ENCODE measurements at regions not wholly inside any gene's neighbourhood (a gene's known extent, or its start where the extent isn't known, plus 50 kb on each side); places are given as distances from the start of the nearest gene placed in this dataset.

DNA sequence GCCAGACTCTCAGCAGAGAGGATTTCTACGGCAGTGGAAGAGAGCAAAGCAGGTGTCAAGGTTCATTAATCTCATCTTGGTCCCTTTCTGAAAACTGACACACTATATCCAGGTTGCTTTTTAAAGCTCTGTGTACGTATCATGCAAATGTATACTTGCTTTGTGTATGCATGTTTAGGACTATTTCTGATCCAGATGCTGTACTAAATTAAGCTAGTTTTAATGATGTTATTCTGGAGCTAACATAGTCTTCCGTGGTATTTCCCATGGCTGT is 59.2 kb upstream of the SNX9 start:
- no peaks in the 10 kb centered on the region for H3K27me3 ChIP-seq (ENCODE audit: control insufficient read depth in 2 of 2, insufficient read depth in 2 of 2, low read length in 2 of 2)
- intact Hi-C loops (cut with micrococcal nuclease) = loop anchor here (2.0 kb wide), 1 partner anchor 61 kb away; no protein-coding TSS in a partner anchor
- H3K79me2 ChIP-seq (ENCODE audit: control insufficient read depth, insufficient read depth, low read length) = no peaks in the 10 kb centered on the region
- ATAC-seq (no peak), DNase-seq (ENCODE audit: extremely low read depth in 1 of 4, low spot score in 3 of 4) (no peak), FAIRE-seq (no peak)
- H3K27ac ChIP-seq (ENCODE audit: extremely low read depth, low read depth, low read length) = peak overlapping the region; percentile 42; the same call in 2 of the 3 replicates
- ChIA-PET POLR2A (interaction anchor here (0.5 to 1.2 kb wide), 4 partner anchors 8 to 300 kb away, joined by 3 to 4 read pairs (median 3); no protein-coding TSS in a partner anchor), CTCF (ENCODE audit: low intra/inter-chr PET ratio) (no interaction called here)
- H3K9me1 ChIP-seq (ENCODE audit: control insufficient read depth, insufficient read depth, low read length) = no peaks in the 10 kb centered on the region
- TF ChIP-seq ETV6 (IDR thresholded peaks at IDR 0.05; ENCODE audit: borderline replicate concordance in 1 of 2, low read depth in 2 of 2, low read length in 1 of 2) (no peak), ETV6 (CRISPR knock-in tag; IDR thresholded peaks at IDR 0.05; ENCODE audit: borderline replicate concordance) (0 out of 2 replicates have a peak, but pooled peaks have one; percentile 25), ELF4 (CRISPR knock-in tag; IDR thresholded peaks at IDR 0.05) (no peak), FUS (optimal IDR thresholded peaks at IDR 0.05; ENCODE audit: low read depth, low read length) (no peak), POU5F1 (IDR thresholded peaks at IDR 0.05; ENCODE audit: borderline replicate concordance, low read depth, low read length, partially characterized antibody) (no peak), ZNF398 (CRISPR knock-in tag; IDR thresholded peaks at IDR 0.05) (no peak), ZNF12 (CRISPR knock-in tag; IDR thresholded peaks at IDR 0.05) (no peak), NR4A1 (CRISPR knock-in tag; IDR thresholded peaks at IDR 0.05) (no peak), NR4A1 (tag; IDR thresholded peaks at IDR 0.05) (0 out of 2 replicates have a peak, but pooled peaks have one; percentile 8), EP400 (IDR thresholded peaks at IDR 0.05) (0 out of 2 replicates have a peak, but pooled peaks have one; percentile 4)
- TF ChIP-seq, protein P1, sequence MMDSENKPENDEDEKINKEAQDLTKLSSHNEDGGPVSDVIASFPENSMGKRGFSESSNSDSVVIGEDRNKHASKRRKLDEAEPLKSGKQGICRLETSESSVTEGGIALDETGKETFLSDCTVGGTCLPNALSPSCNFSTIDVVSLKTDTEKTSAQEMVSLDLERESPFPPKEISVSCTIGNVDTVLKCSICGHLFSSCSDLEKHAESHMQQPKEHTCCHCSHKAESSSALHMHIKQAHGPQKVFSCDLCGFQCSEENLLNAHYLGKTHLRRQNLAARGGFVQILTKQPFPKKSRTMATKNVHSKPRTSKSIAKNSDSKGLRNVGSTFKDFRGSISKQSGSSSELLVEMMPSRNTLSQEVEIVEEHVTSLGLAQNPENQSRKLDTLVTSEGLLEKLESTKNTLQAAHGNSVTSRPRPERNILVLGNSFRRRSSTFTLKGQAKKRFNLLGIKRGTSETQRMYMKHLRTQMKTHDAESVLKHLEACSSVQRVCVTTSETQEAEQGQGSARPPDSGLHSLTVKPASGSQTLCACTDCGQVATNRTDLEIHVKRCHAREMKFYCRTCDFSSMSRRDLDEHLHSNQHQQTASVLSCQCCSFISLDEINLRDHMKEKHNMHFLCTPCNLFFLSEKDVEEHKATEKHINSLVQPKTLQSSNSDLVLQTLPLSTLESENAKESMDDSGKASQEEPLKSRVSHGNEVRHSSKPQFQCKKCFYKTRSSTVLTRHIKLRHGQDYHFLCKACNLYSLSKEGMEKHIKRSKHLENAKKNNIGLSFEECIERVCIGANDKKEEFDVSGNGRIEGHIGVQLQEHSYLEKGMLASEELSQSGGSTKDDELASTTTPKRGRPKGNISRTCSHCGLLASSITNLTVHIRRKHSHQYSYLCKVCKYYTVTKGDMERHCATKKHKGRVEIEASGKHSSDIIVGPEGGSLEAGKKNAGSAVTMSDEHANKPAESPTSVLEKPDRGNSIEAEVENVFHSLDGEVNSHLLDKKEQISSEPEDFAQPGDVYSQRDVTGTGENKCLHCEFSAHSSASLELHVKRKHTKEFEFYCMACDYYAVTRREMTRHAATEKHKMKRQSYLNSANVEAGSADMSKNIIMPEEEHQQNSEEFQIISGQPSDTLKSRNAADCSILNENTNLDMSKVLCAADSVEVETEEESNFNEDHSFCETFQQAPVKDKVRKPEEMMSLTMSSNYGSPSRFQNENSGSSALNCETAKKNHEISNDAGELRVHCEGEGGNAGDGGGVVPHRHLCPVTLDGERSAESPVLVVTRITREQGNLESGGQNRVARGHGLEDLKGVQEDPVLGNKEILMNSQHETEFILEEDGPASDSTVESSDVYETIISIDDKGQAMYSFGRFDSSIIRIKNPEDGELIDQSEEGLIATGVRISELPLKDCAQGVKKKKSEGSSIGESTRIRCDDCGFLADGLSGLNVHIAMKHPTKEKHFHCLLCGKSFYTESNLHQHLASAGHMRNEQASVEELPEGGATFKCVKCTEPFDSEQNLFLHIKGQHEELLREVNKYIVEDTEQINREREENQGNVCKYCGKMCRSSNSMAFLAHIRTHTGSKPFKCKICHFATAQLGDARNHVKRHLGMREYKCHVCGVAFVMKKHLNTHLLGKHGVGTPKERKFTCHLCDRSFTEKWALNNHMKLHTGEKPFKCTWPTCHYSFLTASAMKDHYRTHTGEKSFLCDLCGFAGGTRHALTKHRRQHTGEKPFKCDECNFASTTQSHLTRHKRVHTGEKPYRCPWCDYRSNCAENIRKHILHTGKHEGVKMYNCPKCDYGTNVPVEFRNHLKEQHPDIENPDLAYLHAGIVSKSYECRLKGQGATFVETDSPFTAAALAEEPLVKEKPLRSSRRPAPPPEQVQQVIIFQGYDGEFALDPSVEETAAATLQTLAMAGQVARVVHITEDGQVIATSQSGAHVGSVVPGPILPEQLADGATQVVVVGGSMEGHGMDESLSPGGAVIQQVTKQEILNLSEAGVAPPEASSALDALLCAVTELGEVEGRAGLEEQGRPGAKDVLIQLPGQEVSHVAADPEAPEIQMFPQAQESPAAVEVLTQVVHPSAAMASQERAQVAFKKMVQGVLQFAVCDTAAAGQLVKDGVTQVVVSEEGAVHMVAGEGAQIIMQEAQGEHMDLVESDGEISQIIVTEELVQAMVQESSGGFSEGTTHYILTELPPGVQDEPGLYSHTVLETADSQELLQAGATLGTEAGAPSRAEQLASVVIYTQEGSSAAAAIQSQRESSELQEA (IDR thresholded peaks at IDR 0.05; ENCODE audit: low read depth) = no peak
- H3K4me3 ChIP-seq = no peak overlapping the region
- H4K20me1 ChIP-seq (replicated peaks; ENCODE audit: control insufficient read depth, insufficient read depth, low read length) = no peaks in the 10 kb centered on the region
- 0 out of 4 replicates have a peak overlapping the region, but pooled peaks of 1 of the 2 experiments have one; percentile 7 for H3K9ac ChIP-seq (ENCODE audit: insufficient read depth in 1 of 2, low read depth in 2 of 2, low read length in 2 of 2)
- 46% methylated on average over 3 of the region's 3 CpGs for WGBS (ENCODE audit: insufficient coverage, low coverage, missing lambda C conversion rate)
- peak overlapping the region; percentile 40; the same call in 1 of the 2 replicates for H3K4me2 ChIP-seq (ENCODE audit: insufficient read depth, low read length)
- no TSS peak for BruUV-seq (replicated peaks)
- H3K4me1 ChIP-seq (replicated peaks in 1 of 2; ENCODE audit: control insufficient read depth in 2 of 2, insufficient read depth in 2 of 2, low read length in 2 of 2) = peaks cover 28 to 48% of the 10 kb centered on the region in 2 experiments
- H2AFZ ChIP-seq (ENCODE audit: low read depth, low read length) = peak overlapping the region; percentile 77
- in situ Hi-C loops (cut with MboI) = no loop called here
- no peaks in the 10 kb centered on the region for H3K9me3 ChIP-seq (replicated peaks; ENCODE audit: control insufficient read depth, insufficient read depth, low read depth, low read length)
- H3K36me3 ChIP-seq (ENCODE audit: control insufficient read depth, insufficient read depth, low read length) = no peaks in the 10 kb centered on the region

All from K562 (cell line).